Fibroblast of pulmonary artery (primary cell): ENCODE measurements at regions not wholly inside any gene's neighbourhood (a gene's known extent, or its start where the extent isn't known, plus 50 kb on each side); places are given as distances from the start of the nearest gene placed in this dataset.
A peak's percentile ranks its signal among the peaks of the same experiment; 100 is the strongest.

Experiments used
- DNase-seq: peaks from one replicate; pipeline ENCODE4 v3.0.0-alpha.2; 2010; ENCODE audit warnings: low read depth
- H3K4me3 ChIP-seq: replicated peaks from 2 replicates; pipeline ENCODE4 v1.5.1; 2011; ENCODE audit warnings: low read depth, mild to moderate bottlenecking, control low read depth, low read length, moderate library complexity
- CTCF ChIP-seq: IDR thresholded peaks from 2 replicates; pipeline ENCODE4 v1.5.1; 2011; ENCODE audit warnings: mild to moderate bottlenecking, control low read depth, low read length, inconsistent platforms; ENCODE audit errors: missing control alignments

- no peak for TF ChIP-seq CTCF
- no peak overlapping the region for H3K4me3 ChIP-seq
- no peak for DNase-seq
Measured at GRCh38 chr12:107903341-107904061, 129.0 kb downstream of the ASCL4 start.

GRCh38 chr12:107906707-107907106 lies 132.2 kb downstream of the ASCL4 start:
- TF ChIP-seq CTCF = no peak

DNA sequence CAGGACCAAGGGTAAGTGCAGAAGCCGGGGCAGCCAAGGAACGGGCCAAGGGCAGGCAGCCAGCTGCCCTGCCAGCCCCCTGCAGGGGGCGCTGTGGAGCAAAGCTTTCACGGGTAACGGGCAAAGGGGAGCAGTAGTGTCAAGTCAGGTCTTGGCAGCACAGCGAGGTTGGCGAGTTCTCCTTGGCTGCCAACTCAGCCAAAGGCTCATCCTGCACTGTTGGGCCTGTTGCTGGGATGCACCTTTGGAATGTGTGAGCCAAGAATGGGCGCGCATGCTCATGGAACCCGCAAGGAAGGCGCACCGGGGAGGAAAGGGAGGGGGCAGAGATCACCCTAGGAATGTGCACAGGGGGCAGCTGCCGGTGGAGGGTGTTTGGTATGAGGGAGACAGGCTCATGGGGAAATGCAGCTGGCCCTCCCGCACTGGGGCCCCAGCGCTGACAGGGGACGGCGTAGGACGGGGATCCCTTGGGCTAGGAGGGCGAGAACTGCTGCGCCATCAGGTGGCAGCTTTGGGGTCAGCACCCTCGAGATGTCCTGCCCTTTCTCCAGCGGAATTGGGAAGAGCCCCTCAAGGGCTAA lies 138.0 kb downstream of the ASCL4 start:
- H3K4me3 ChIP-seq = no peak overlapping the region
- TF ChIP-seq CTCF = peak; percentile 38
- peak; percentile 1 for DNase-seq

More at GRCh38 chr12:107906707-107907106, 132.2 kb downstream of the ASCL4 start:
- H3K4me3 ChIP-seq = no peak overlapping the region
- DNase-seq = no peak

DNA sequence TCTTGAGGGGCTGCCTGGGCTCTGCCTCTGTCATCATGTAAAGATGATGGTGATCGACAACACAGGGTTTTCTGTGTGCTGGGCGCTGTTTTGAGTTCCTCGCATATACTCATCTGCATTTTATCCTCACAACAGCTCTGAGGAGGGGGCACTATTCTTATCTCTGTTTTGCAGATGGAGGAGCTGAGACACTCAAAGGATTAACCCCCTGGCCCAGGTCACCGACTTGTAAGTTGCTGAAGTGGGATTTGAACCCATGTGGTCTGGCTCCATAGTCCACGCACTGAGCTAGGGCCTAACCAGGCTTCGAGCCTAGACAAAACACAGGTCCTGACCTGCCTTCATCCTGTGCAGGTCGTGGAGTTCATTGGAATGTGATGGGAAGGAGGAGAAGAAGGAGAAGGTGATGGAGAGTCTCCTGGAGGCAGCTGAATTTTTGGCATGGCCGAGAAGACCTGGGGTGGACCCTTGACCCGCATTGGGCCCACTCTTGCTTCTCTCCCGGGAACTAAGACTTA lies 140.0 kb downstream of the ASCL4 start:
- no peak for DNase-seq
- no peak for TF ChIP-seq CTCF

GRCh38 chr12:107917912-107918800 lies 143.7 kb downstream of the ASCL4 start:
- TF ChIP-seq CTCF = peak; percentile 69
- DNase-seq = peak; percentile 38
- H3K4me3 ChIP-seq = no peak overlapping the region

More for the DNA sequence above, 140.0 kb downstream of the ASCL4 start:
- H3K4me3 ChIP-seq = no peak overlapping the region

GRCh38 chr12:107921062-107921461 lies 146.6 kb downstream of the ASCL4 start:
- no peak for TF ChIP-seq CTCF
- no peak for DNase-seq
- no peak overlapping the region for H3K4me3 ChIP-seq
